ENCODE measurements at regions not wholly inside any gene's neighbourhood (a gene's known extent, or its start where the extent isn't known, plus 50 kb on each side); places are given as distances from the start of the nearest gene placed in this dataset.

- DNase-seq = no peak
- H3K27ac ChIP-seq (ENCODE audit: insufficient read depth in 1 of 2, low read depth in 1 of 2, low read length in 2 of 2, poor library complexity in 1 of 2, severe bottlenecking in 2 of 2) = no peak overlapping the region
- H3K4me1 ChIP-seq (ENCODE audit: control extremely low read depth in 1 of 4, control insufficient read depth in 4 of 4, insufficient read depth in 4 of 4, low read length in 3 of 4) = no peaks in the 10 kb centered on the region
- ChIA-PET CTCF (interaction anchor here (0.9 kb wide), 1 partner anchor 15 kb away, joined by 4 read pairs; no protein-coding TSS in a partner anchor), POLR2A (no interaction called here)
- 83% methylated on average over 2 of the region's 2 CpGs for WGBS (ENCODE audit: insufficient coverage)
- peaks cover 0 to 4% (median 0%) of the 10 kb centered on the region in 5 experiments for H3K9me3 ChIP-seq (ENCODE audit: control extremely low read depth in 1 of 5, control insufficient read depth in 4 of 5, insufficient read depth in 2 of 5, low read depth in 1 of 5, low read length in 4 of 5)
- no peaks in the 10 kb centered on the region for H3K36me3 ChIP-seq (ENCODE audit: control insufficient read depth in 4 of 4, insufficient read depth in 4 of 4, low read length in 3 of 4)
- no peak overlapping the region for H3K4me3 ChIP-seq (ENCODE audit: control insufficient read depth in 1 of 7, extremely low read depth in 1 of 7, insufficient read depth in 4 of 7, low read depth in 2 of 7, low read length in 6 of 7)
- H3K27me3 ChIP-seq (replicated peaks in 2 of 5; ENCODE audit: control insufficient read depth in 4 of 5, insufficient read depth in 5 of 5, low read length in 4 of 5) = no peaks in the 10 kb centered on the region
These were observed 1138.2 kb downstream of the UQCRFS1 start for GRCh38 chr19:28074773-28075172.

GRCh38 chr19:28067882-28068281 lies 1145.1 kb downstream of the UQCRFS1 start:
- Histone ChIP-seq H3K4me3 (ENCODE audit: control insufficient read depth in 1 of 7, extremely low read depth in 1 of 7, insufficient read depth in 4 of 7, low read depth in 2 of 7, low read length in 6 of 7) (no peak overlapping the region), H3K9me3 (ENCODE audit: control extremely low read depth in 1 of 5, control insufficient read depth in 4 of 5, insufficient read depth in 2 of 5, low read depth in 1 of 5, low read length in 4 of 5) (peaks cover 0 to 2% (median 0%) of the 10 kb centered on the region in 5 experiments), H3K36me3 (ENCODE audit: control insufficient read depth in 4 of 4, insufficient read depth in 4 of 4, low read length in 3 of 4) (no peaks in the 10 kb centered on the region), H3K4me1 (ENCODE audit: control extremely low read depth in 1 of 4, control insufficient read depth in 4 of 4, insufficient read depth in 4 of 4, low read length in 3 of 4) (no peaks in the 10 kb centered on the region), H3K27ac (ENCODE audit: insufficient read depth in 1 of 2, low read depth in 1 of 2, low read length in 2 of 2, poor library complexity in 1 of 2, severe bottlenecking in 2 of 2) (no peak overlapping the region), H3K27me3 (replicated peaks in 2 of 5; ENCODE audit: control insufficient read depth in 4 of 5, insufficient read depth in 5 of 5, low read length in 4 of 5) (no peaks in the 10 kb centered on the region)
- ChIA-PET CTCF (no interaction called here), POLR2A (no interaction called here)
- WGBS (ENCODE audit: insufficient coverage) = 51% methylated on average over 2 of the region's 2 CpGs
- no peak for DNase-seq

DNA sequence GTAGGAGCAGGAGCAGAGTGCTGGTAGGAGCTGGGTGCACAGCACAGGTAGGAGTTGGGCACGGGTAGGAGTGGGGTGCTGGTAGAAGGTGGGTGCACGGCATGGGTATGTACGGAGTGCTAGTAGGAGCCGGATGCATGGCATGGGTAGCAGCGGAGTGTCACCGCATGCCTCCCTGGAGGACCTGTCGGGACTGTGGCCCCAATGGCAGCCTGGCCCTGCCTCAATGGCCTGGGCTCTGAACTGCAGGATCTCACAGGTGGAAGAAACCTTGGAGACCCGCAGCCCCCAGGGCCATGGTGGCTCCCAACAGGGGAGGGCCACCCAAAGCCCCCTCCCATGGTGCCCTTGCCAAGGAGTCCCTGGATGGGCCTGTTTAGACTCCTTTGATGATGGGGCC lies 1146.0 kb downstream of the UQCRFS1 start:
- no peaks in the 10 kb centered on the region for H3K27me3 ChIP-seq (replicated peaks in 2 of 5; ENCODE audit: control insufficient read depth in 4 of 5, insufficient read depth in 5 of 5, low read length in 4 of 5)
- H3K9me3 ChIP-seq (ENCODE audit: control extremely low read depth in 1 of 5, control insufficient read depth in 4 of 5, insufficient read depth in 2 of 5, low read depth in 1 of 5, low read length in 4 of 5) = peaks cover 0 to 4% (median 0%) of the 10 kb centered on the region in 5 experiments

DNA sequence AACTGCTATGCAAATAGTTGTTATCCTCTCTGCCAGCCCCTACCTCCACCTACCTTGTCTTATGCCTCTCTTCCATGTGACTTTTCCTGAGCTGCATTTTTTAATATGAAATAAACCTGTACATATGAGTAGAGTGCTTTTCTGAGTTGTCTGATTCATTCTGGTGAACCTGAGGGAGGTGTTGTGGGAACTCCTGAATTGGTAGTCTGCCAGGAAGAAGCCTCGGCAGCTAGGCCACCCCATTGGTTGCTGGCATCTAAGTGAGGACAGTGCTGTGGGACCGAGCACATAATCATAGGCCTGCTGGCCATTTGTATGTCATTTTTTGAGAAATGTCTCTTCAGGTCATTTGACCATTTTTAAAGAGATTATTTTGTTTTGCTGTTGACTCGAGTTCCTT lies 1146.8 kb downstream of the UQCRFS1 start:
- CTCF ChIA-PET = no interaction called here
- H3K9me3 ChIP-seq (ENCODE audit: control extremely low read depth in 1 of 5, control insufficient read depth in 4 of 5, insufficient read depth in 2 of 5, low read depth in 1 of 5, low read length in 4 of 5) = peaks cover 0 to 6% (median 2%) of the 10 kb centered on the region in 5 experiments
- H3K36me3 ChIP-seq (ENCODE audit: control insufficient read depth in 4 of 4, insufficient read depth in 4 of 4, low read length in 3 of 4) = no peaks in the 10 kb centered on the region
- no peaks in the 10 kb centered on the region for H3K4me1 ChIP-seq (ENCODE audit: control extremely low read depth in 1 of 4, control insufficient read depth in 4 of 4, insufficient read depth in 4 of 4, low read length in 3 of 4)
- POLR2A ChIA-PET = no interaction called here
- DNase-seq = no peak
- 100% methylated on average over 1 of the region's 3 CpGs for WGBS (ENCODE audit: insufficient coverage)
- no peak overlapping the region for H3K27ac ChIP-seq (ENCODE audit: insufficient read depth in 1 of 2, low read depth in 1 of 2, low read length in 2 of 2, poor library complexity in 1 of 2, severe bottlenecking in 2 of 2)
- H3K27me3 ChIP-seq (replicated peaks in 2 of 5; ENCODE audit: control insufficient read depth in 4 of 5, insufficient read depth in 5 of 5, low read length in 4 of 5) = no peaks in the 10 kb centered on the region
- no peak overlapping the region for H3K4me3 ChIP-seq (ENCODE audit: control insufficient read depth in 1 of 7, extremely low read depth in 1 of 7, insufficient read depth in 4 of 7, low read depth in 2 of 7, low read length in 6 of 7)

More for the DNA sequence above, 1146.0 kb downstream of the UQCRFS1 start:
- Histone ChIP-seq H3K27ac (ENCODE audit: insufficient read depth in 1 of 2, low read depth in 1 of 2, low read length in 2 of 2, poor library complexity in 1 of 2, severe bottlenecking in 2 of 2) (no peak overlapping the region), H3K4me1 (ENCODE audit: control extremely low read depth in 1 of 4, control insufficient read depth in 4 of 4, insufficient read depth in 4 of 4, low read length in 3 of 4) (no peaks in the 10 kb centered on the region), H3K4me3 (ENCODE audit: control insufficient read depth in 1 of 7, extremely low read depth in 1 of 7, insufficient read depth in 4 of 7, low read depth in 2 of 7, low read length in 6 of 7) (no peak overlapping the region), H3K36me3 (ENCODE audit: control insufficient read depth in 4 of 4, insufficient read depth in 4 of 4, low read length in 3 of 4) (no peaks in the 10 kb centered on the region)
- ChIA-PET POLR2A (no interaction called here), CTCF (no interaction called here)
- DNase-seq = no peak
- WGBS (ENCODE audit: insufficient coverage) = 98% methylated on average over 8 of the region's 8 CpGs

GRCh38 chr19:28065026-28065425 lies 1147.9 kb downstream of the UQCRFS1 start:
- POLR2A ChIA-PET = no interaction called here
- Histone ChIP-seq H3K27me3 (replicated peaks in 2 of 5; ENCODE audit: control insufficient read depth in 4 of 5, insufficient read depth in 5 of 5, low read length in 4 of 5) (no peaks in the 10 kb centered on the region), H3K4me3 (ENCODE audit: control insufficient read depth in 1 of 7, extremely low read depth in 1 of 7, insufficient read depth in 4 of 7, low read depth in 2 of 7, low read length in 6 of 7) (no peak overlapping the region), H3K4me1 (ENCODE audit: control extremely low read depth in 1 of 4, control insufficient read depth in 4 of 4, insufficient read depth in 4 of 4, low read length in 3 of 4) (no peaks in the 10 kb centered on the region), H3K36me3 (ENCODE audit: control insufficient read depth in 4 of 4, insufficient read depth in 4 of 4, low read length in 3 of 4) (no peaks in the 10 kb centered on the region), H3K27ac (ENCODE audit: insufficient read depth in 1 of 2, low read depth in 1 of 2, low read length in 2 of 2, poor library complexity in 1 of 2, severe bottlenecking in 2 of 2) (no peak overlapping the region), H3K9me3 (ENCODE audit: control extremely low read depth in 1 of 5, control insufficient read depth in 4 of 5, insufficient read depth in 2 of 5, low read depth in 1 of 5, low read length in 4 of 5) (peaks cover 0 to 6% (median 2%) of the 10 kb centered on the region in 5 experiments)
- CTCF ChIA-PET = no interaction called here
- WGBS (ENCODE audit: insufficient coverage) = 27% methylated on average over 1 of the region's 1 CpG
- DNase-seq = no peak

DNA sequence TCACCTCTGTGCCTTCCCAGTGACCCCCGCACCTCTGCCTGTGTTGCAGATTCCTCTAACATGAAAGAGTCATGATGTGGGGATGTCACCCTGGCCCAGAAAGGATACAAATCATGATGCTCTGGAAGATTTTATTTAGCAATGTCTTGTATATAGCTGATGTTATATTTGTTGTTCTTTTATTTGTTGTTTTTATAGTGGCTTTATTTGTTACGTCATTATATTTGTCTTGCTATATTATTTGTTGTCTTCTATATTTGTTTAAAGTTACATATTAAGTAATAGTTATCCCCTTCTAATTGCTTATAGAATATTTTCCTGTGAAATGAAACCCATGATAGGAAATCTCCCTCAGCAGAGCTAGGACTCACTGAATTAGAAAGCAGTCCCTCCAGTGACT lies 1149.2 kb downstream of the UQCRFS1 start:
- 100% methylated on average over 1 of the region's 2 CpGs for WGBS (ENCODE audit: insufficient coverage)
- CTCF ChIA-PET = no interaction called here
- POLR2A ChIA-PET = no interaction called here

DNA sequence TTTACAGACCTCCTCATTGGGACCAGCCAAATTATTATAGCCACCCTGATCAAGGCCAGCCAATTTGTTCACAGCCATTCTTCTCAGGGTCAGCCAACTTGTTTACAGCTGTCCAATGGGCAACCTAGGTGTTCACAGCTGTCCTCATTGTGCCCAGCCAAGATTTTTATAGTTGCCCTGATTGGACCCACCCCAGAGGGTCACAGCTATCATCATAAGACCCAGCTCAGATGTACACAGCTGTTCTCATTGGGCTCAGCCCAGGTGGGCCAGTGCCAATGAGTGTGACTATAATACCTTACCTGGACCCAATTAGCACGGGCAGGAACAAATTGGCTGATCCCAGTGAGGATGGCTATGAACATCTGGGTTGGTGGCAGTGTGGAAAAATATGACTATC lies 1151.8 kb downstream of the UQCRFS1 start:
- no peak for DNase-seq
- ChIA-PET CTCF (no interaction called here), POLR2A (no interaction called here)
- Histone ChIP-seq H3K27me3 (replicated peaks in 2 of 5; ENCODE audit: control insufficient read depth in 4 of 5, insufficient read depth in 5 of 5, low read length in 4 of 5) (peaks cover 0 to 2% (median 0%) of the 10 kb centered on the region in 5 experiments), H3K27ac (ENCODE audit: insufficient read depth in 1 of 2, low read depth in 1 of 2, low read length in 2 of 2, poor library complexity in 1 of 2, severe bottlenecking in 2 of 2) (no peak overlapping the region), H3K4me3 (ENCODE audit: control insufficient read depth in 1 of 7, extremely low read depth in 1 of 7, insufficient read depth in 4 of 7, low read depth in 2 of 7, low read length in 6 of 7) (no peak overlapping the region), H3K36me3 (ENCODE audit: control insufficient read depth in 4 of 4, insufficient read depth in 4 of 4, low read length in 3 of 4) (no peaks in the 10 kb centered on the region), H3K9me3 (ENCODE audit: control extremely low read depth in 1 of 5, control insufficient read depth in 4 of 5, insufficient read depth in 2 of 5, low read depth in 1 of 5, low read length in 4 of 5) (peaks cover 0 to 10% (median 2%) of the 10 kb centered on the region in 5 experiments), H3K4me1 (ENCODE audit: control extremely low read depth in 1 of 4, control insufficient read depth in 4 of 4, insufficient read depth in 4 of 4, low read length in 3 of 4) (no peaks in the 10 kb centered on the region)
- 100% methylated on average over 1 of the region's 1 CpG for WGBS (ENCODE audit: insufficient coverage)

More for the DNA sequence above, 1149.2 kb downstream of the UQCRFS1 start:
- no peaks in the 10 kb centered on the region for H3K36me3 ChIP-seq (ENCODE audit: control insufficient read depth in 4 of 4, insufficient read depth in 4 of 4, low read length in 3 of 4)
- no peak overlapping the region for H3K27ac ChIP-seq (ENCODE audit: insufficient read depth in 1 of 2, low read depth in 1 of 2, low read length in 2 of 2, poor library complexity in 1 of 2, severe bottlenecking in 2 of 2)
- H3K27me3 ChIP-seq (replicated peaks in 2 of 5; ENCODE audit: control insufficient read depth in 4 of 5, insufficient read depth in 5 of 5, low read length in 4 of 5) = no peaks in the 10 kb centered on the region
- H3K4me3 ChIP-seq (ENCODE audit: control insufficient read depth in 1 of 7, extremely low read depth in 1 of 7, insufficient read depth in 4 of 7, low read depth in 2 of 7, low read length in 6 of 7) = no peak overlapping the region
- peaks cover 0 to 6% (median 4%) of the 10 kb centered on the region in 5 experiments for H3K9me3 ChIP-seq (ENCODE audit: control extremely low read depth in 1 of 5, control insufficient read depth in 4 of 5, insufficient read depth in 2 of 5, low read depth in 1 of 5, low read length in 4 of 5)
- H3K4me1 ChIP-seq (ENCODE audit: control extremely low read depth in 1 of 4, control insufficient read depth in 4 of 4, insufficient read depth in 4 of 4, low read length in 3 of 4) = no peaks in the 10 kb centered on the region
- no peak for DNase-seq

All from common myeloid progenitor, CD34-positive (primary cell).